SK-N-SH treated with all-trans-retinoic acid at 6 μM for 48 hours (cell line): ENCODE measurements at regions not wholly inside any gene's neighbourhood (a gene's known extent, or its start where the extent isn't known, plus 50 kb on each side); places are given as distances from the start of the nearest gene placed in this dataset.
"Not testable (repeated sequence)": the region's sequence is repeated elsewhere in the genome, so short reads cannot be mapped to it uniquely, and the experiment has no call there.

Source experiments
- ATAC-seq: fragments of 200-7000 bp; cut with Tn5 transposase; 3 replicates; pipeline ENCODE4 v1.9.1; 2020; ENCODE audit warnings: mild to moderate bottlenecking, moderate library complexity
- ARNTL ChIP-seq: fragments of 450-650 bp; formaldehyde crosslinking; IDR thresholded peaks from 2 replicates; pipeline ENCODE4 v1.5.0; 2020; ENCODE audit warnings: low read depth, mild to moderate bottlenecking, moderate library complexity, borderline replicate concordance
- BACH2 ChIP-seq: fragments of 250-450 bp; sonication (Bioruptor Pico); IDR thresholded peaks from 2 replicates; pipeline ENCODE4 v1.9.0; 2021; ENCODE audit warnings: mild to moderate bottlenecking, borderline replicate concordance
- CREB5 ChIP-seq: fragments of 250-450 bp; sonication (Bioruptor Pico); IDR thresholded peaks from 2 replicates; pipeline ENCODE4 v1.5.1; 2020; ENCODE audit warnings: low read depth, mild to moderate bottlenecking, moderate library complexity
- CSDC2 ChIP-seq: fragments of 250-450 bp; sonication (Bioruptor Pico); IDR thresholded peaks from 2 replicates; pipeline ENCODE4 v1.5.0; 2020; ENCODE audit warnings: mild to moderate bottlenecking, moderate library complexity
- CSRNP3 ChIP-seq: fragments of 250-450 bp; sonication (Bioruptor Pico); IDR thresholded peaks from 2 replicates; pipeline ENCODE4 v1.5.1; 2021; ENCODE audit warnings: mild to moderate bottlenecking, moderate library complexity
- ESRRG ChIP-seq: fragments of 250-450 bp; sonication (Bioruptor Pico); IDR thresholded peaks from 2 replicates; pipeline ENCODE4 v1.6.1; 2021; ENCODE audit warnings: mild to moderate bottlenecking
- GLIS3 ChIP-seq: fragments of 250-450 bp; sonication (Bioruptor Pico); IDR thresholded peaks from 2 replicates; pipeline ENCODE4 v1.5.0; 2020; ENCODE audit warnings: mild to moderate bottlenecking, moderate library complexity
- ISL1 ChIP-seq: fragments of 250-450 bp; sonication (Bioruptor Pico); IDR thresholded peaks from 2 replicates; pipeline ENCODE4 v2.1.2; 2022; ENCODE audit warnings: mild to moderate bottlenecking, moderate library complexity
- PATZ1 ChIP-seq: fragments of 250-450 bp; sonication (Bioruptor Pico); IDR thresholded peaks from 2 replicates; pipeline ENCODE4 v1.8.0; 2020; ENCODE audit warnings: mild to moderate bottlenecking, moderate library complexity, borderline replicate concordance
- PPARA ChIP-seq: fragments of 250-450 bp; sonication (Bioruptor Pico); IDR thresholded peaks from 2 replicates; pipeline ENCODE4 v1.5.0; 2020; ENCODE audit warnings: mild to moderate bottlenecking, borderline replicate concordance
- RARB ChIP-seq: fragments of 250-450 bp; sonication (Bioruptor Pico); IDR thresholded peaks from 2 replicates; pipeline ENCODE4 v1.8.0; 2021; ENCODE audit warnings: mild to moderate bottlenecking, moderate library complexity
- SNAI2 ChIP-seq: fragments of 250-450 bp; sonication (Bioruptor Pico); IDR thresholded peaks from 2 replicates; pipeline ENCODE4 v1.5.0; 2020; ENCODE audit warnings: mild to moderate bottlenecking, moderate library complexity
- TSHZ2 ChIP-seq: fragments of 250-450 bp; sonication (Bioruptor Pico); IDR thresholded peaks from 2 replicates; pipeline ENCODE4 v1.5.0; 2020; ENCODE audit warnings: mild to moderate bottlenecking, moderate library complexity
- ZC3H10 ChIP-seq: fragments of 250-450 bp; sonication (Bioruptor Pico); IDR thresholded peaks from 2 replicates; pipeline ENCODE4 v1.5.1; 2021; ENCODE audit warnings: mild to moderate bottlenecking, moderate library complexity
- ZFP3 ChIP-seq: fragments of 250-450 bp; sonication (Bioruptor Pico); IDR thresholded peaks from 2 replicates; pipeline ENCODE4 v1.5.0; 2020; ENCODE audit warnings: mild to moderate bottlenecking, moderate library complexity
- ZFP30 ChIP-seq: fragments of 450-650 bp; formaldehyde crosslinking; IDR thresholded peaks from 2 replicates; pipeline ENCODE4 v1.5.0; 2022; ENCODE audit warnings: mild to moderate bottlenecking, moderate library complexity
- ZNF565 ChIP-seq: fragments of 450-650 bp; formaldehyde crosslinking; conservative IDR thresholded peaks from 2 replicates; pipeline ENCODE4 v1.5.0; 2020; ENCODE audit warnings: low read depth, mild to moderate bottlenecking, moderate library complexity
- ZNF70 ChIP-seq: fragments of 450-650 bp; formaldehyde crosslinking; IDR thresholded peaks from 2 replicates; pipeline ENCODE4 v1.5.0; 2020; ENCODE audit warnings: mild to moderate bottlenecking, moderate library complexity
- ZNF8 ChIP-seq: fragments of 450-650 bp; formaldehyde crosslinking; IDR thresholded peaks from 2 replicates; pipeline ENCODE4 v1.5.0; 2020; ENCODE audit warnings: mild to moderate bottlenecking, moderate library complexity
- TF ChIP-seq, protein P1 (sequence below): fragments of 250-450 bp; sonication (Bioruptor Pico); IDR thresholded peaks from 2 replicates; pipeline ENCODE4 v1.8.0; 2021; ENCODE audit warnings: low read depth, mild to moderate bottlenecking, moderate library complexity, borderline replicate concordance

DNA sequence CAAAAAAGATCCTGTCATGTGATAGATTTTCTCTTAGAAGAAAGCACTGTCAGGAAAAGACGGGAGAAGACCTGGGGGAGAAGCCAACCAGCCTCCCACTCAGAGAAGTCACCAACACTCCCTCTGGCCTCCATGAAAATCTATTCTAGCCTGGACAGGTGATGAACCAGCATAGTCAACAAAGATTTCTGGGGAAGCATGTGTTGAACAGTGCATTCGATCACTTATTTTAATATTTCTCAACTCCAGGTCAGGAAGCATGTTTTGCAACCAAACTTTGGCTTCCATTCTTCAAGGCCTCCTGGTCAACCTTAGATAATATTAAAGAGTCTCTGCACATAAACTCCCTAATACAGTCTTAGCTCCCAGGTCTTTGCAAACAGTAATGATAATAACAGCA is 74.7 kb upstream of the ERCC4 start:
- no peak for TF ChIP-seq GLIS3
- TF ChIP-seq PATZ1: no peak
- TF ChIP-seq SNAI2 (CRISPR knock-in tag): no peak
- no peak for TF ChIP-seq CREB5 (CRISPR knock-in tag)
- TF ChIP-seq CSDC2 (CRISPR knock-in tag): no peak
- TF ChIP-seq, protein P1, sequence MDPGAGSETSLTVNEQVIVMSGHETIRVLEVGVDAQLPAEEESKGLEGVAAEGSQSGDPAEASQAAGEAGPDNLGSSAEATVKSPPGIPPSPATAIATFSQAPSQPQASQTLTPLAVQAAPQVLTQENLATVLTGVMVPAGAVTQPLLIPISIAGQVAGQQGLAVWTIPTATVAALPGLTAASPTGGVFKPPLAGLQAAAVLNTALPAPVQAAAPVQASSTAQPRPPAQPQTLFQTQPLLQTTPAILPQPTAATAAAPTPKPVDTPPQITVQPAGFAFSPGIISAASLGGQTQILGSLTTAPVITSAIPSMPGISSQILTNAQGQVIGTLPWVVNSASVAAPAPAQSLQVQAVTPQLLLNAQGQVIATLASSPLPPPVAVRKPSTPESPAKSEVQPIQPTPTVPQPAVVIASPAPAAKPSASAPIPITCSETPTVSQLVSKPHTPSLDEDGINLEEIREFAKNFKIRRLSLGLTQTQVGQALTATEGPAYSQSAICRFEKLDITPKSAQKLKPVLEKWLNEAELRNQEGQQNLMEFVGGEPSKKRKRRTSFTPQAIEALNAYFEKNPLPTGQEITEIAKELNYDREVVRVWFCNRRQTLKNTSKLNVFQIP (CRISPR knock-in tag): no peak
- TF ChIP-seq ARNTL (CRISPR knock-in tag): no peak
- TF ChIP-seq TSHZ2 (CRISPR knock-in tag): no peak
- no peak for TF ChIP-seq ZFP3
- no peak for ATAC-seq

- no peak for ATAC-seq
- no peak for TF ChIP-seq CSDC2 (CRISPR knock-in tag)
- no peak for TF ChIP-seq PPARA (CRISPR knock-in tag)
- TF ChIP-seq TSHZ2 (CRISPR knock-in tag): no peak
- TF ChIP-seq ESRRG (CRISPR knock-in tag): no peak
- TF ChIP-seq BACH2 (CRISPR knock-in tag): no peak
- no peak for TF ChIP-seq CSRNP3 (CRISPR knock-in tag)
- no peak for TF ChIP-seq ISL1 (CRISPR knock-in tag)
- TF ChIP-seq ARNTL (CRISPR knock-in tag): no peak
- no peak for TF ChIP-seq ZNF565
- no peak for TF ChIP-seq PATZ1
- TF ChIP-seq, protein P1 (CRISPR knock-in tag): no peak
- TF ChIP-seq ZC3H10: no peak
- no peak for TF ChIP-seq SNAI2 (CRISPR knock-in tag)
- TF ChIP-seq GLIS3: no peak
- no peak for TF ChIP-seq RARB
- no peak for TF ChIP-seq ZNF8 (CRISPR knock-in tag)
- TF ChIP-seq ZFP3: no peak
- no peak for TF ChIP-seq ZNF70
- TF ChIP-seq ZFP30 (CRISPR knock-in tag): no peak
Measured at GRCh38 chr16:13848795-13849194, 71.2 kb upstream of the ERCC4 start.

- ATAC-seq: not testable (repeated sequence)
Measured at GRCh38 chr16:13850173-13850572, 69.8 kb upstream of the ERCC4 start.
